ENCODE measurements at regions not wholly inside any gene's neighbourhood (a gene's known extent, or its start where the extent isn't known, plus 50 kb on each side); places are given as distances from the start of the nearest gene placed in this dataset.

DNA sequence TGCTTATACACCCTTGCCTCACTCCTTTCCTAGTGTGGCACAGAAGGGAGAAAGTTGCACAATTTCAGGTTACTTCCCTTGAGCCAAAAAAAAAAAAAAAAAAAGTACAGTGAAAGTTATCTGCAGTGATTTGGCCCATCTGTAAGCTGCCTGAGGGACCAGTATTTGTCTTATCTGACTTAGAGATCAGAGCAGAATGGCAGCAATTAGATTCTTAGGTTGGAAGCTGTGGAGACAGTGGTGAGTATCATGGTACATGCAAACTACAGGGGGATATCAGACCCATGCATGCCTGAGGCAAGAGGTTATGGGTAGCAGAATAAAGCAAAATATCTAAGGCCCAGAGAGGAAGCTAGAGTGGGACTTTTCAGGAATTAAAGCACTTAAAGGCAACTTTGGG, 1070.7 kb upstream of the NOVA1 start:
- TF ChIP-seq, protein P1, sequence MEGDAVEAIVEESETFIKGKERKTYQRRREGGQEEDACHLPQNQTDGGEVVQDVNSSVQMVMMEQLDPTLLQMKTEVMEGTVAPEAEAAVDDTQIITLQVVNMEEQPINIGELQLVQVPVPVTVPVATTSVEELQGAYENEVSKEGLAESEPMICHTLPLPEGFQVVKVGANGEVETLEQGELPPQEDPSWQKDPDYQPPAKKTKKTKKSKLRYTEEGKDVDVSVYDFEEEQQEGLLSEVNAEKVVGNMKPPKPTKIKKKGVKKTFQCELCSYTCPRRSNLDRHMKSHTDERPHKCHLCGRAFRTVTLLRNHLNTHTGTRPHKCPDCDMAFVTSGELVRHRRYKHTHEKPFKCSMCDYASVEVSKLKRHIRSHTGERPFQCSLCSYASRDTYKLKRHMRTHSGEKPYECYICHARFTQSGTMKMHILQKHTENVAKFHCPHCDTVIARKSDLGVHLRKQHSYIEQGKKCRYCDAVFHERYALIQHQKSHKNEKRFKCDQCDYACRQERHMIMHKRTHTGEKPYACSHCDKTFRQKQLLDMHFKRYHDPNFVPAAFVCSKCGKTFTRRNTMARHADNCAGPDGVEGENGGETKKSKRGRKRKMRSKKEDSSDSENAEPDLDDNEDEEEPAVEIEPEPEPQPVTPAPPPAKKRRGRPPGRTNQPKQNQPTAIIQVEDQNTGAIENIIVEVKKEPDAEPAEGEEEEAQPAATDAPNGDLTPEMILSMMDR (IDR thresholded peaks at IDR 0.05), result no peak
- no peak for TF ChIP-seq EZH2 (IDR thresholded peaks at IDR 0.05; ENCODE audit: borderline replicate concordance, insufficient read depth, low read depth, low read length, poor library complexity, severe bottlenecking)
